ENCODE measurements at regions not wholly inside any gene's neighbourhood (a gene's known extent, or its start where the extent isn't known, plus 50 kb on each side); places are given as distances from the start of the nearest gene placed in this dataset.

DNA sequence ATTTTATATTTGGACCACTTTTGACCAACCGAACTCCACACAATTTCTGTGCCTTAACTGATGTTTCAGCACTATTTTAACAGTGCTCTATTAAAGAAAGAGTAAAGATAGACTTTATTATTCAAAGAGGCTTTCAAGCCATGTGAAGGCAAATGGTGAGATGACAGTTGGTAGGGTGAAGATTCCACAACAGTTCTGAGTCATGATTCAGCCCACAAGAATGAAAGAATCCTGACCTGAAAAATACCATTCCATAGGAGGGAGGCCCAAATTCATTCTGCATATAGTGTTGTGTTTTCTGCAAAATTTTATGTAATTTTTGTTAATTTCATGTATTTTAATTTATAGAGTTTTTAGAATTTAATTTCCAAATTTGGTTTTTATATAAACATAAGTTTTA lies 135.6 kb upstream of the STAC start:
- DNase-seq (ENCODE audit: low read depth), result no peak
- no peak overlapping the region for H3K4me3 ChIP-seq (ENCODE audit: low read depth, low read length)
- TF ChIP-seq MYC (IDR thresholded peaks at IDR 0.05; ENCODE audit: low read depth, low read length) (no peak), MAX (IDR thresholded peaks at IDR 0.05; ENCODE audit: low read depth, low read length) (no peak), POLR2A (IDR thresholded peaks at IDR 0.05; ENCODE audit: extremely low read depth, insufficient read length) (no peak)
- TF ChIP-seq, protein P1, sequence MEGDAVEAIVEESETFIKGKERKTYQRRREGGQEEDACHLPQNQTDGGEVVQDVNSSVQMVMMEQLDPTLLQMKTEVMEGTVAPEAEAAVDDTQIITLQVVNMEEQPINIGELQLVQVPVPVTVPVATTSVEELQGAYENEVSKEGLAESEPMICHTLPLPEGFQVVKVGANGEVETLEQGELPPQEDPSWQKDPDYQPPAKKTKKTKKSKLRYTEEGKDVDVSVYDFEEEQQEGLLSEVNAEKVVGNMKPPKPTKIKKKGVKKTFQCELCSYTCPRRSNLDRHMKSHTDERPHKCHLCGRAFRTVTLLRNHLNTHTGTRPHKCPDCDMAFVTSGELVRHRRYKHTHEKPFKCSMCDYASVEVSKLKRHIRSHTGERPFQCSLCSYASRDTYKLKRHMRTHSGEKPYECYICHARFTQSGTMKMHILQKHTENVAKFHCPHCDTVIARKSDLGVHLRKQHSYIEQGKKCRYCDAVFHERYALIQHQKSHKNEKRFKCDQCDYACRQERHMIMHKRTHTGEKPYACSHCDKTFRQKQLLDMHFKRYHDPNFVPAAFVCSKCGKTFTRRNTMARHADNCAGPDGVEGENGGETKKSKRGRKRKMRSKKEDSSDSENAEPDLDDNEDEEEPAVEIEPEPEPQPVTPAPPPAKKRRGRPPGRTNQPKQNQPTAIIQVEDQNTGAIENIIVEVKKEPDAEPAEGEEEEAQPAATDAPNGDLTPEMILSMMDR (IDR thresholded peaks at IDR 0.05; ENCODE audit: low read depth, low read length), result no peak

GRCh38 chr3:36248374-36248773 lies 131.9 kb upstream of the STAC start:
- no peak overlapping the region for H3K4me3 ChIP-seq (ENCODE audit: low read depth, low read length)
- TF ChIP-seq, protein P1 (IDR thresholded peaks at IDR 0.05; ENCODE audit: low read depth, low read length), result no peak
- no peak for TF ChIP-seq POLR2A (IDR thresholded peaks at IDR 0.05; ENCODE audit: extremely low read depth, insufficient read length)
- no peak for TF ChIP-seq MAX (IDR thresholded peaks at IDR 0.05; ENCODE audit: low read depth, low read length)
- TF ChIP-seq MYC (IDR thresholded peaks at IDR 0.05; ENCODE audit: low read depth, low read length), result no peak
- DNase-seq (ENCODE audit: low read depth), result no peak

GRCh38 chr3:36250191-36250590 lies 130.1 kb upstream of the STAC start:
- TF ChIP-seq MYC (IDR thresholded peaks at IDR 0.05; ENCODE audit: low read depth, low read length) (no peak), MAX (IDR thresholded peaks at IDR 0.05; ENCODE audit: low read depth, low read length) (no peak), POLR2A (IDR thresholded peaks at IDR 0.05; ENCODE audit: extremely low read depth, insufficient read length) (no peak)
- TF ChIP-seq, protein P1 (IDR thresholded peaks at IDR 0.05; ENCODE audit: low read depth, low read length), result no peak
- no peak for DNase-seq (ENCODE audit: low read depth)

DNA sequence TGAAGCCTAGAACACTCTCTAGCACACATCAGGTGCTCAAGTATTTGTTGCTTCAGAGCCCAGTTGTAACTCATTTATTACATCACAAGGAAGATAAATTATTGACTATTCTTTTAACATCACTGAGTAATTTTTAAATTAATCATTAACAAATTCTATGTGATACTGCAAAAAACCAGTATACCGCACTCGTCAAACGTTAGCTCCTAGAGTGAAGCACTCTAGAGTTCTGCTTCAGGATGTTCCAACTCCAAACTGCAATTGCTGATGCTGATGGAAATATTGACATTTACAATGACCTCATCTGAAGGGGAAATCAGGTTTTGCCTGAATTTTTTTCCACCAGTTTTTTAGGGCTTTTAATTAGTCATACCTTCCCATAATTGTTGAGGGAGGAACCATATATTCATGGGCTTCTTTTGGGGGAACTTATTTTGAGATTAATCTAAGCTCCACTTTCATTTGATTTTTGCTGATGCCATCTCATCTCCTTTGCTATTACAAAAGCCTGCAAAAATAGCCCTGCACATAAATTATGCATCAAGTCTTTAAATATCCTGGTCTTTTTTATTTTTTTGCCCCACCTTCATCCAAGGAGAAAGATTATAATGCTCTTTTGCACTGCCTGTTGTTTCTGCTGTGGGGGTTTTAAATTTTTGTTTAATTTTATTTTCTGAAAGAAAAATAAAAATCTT lies 123.0 kb upstream of the STAC start:
- no peak for TF ChIP-seq POLR2A (IDR thresholded peaks at IDR 0.05; ENCODE audit: extremely low read depth, insufficient read length)
- TF ChIP-seq, protein P1 (IDR thresholded peaks at IDR 0.05; ENCODE audit: low read depth, low read length), result no peak
- TF ChIP-seq MAX (IDR thresholded peaks at IDR 0.05; ENCODE audit: low read depth, low read length), result no peak
- no peak for TF ChIP-seq MYC (IDR thresholded peaks at IDR 0.05; ENCODE audit: low read depth, low read length)
- no peak overlapping the region for H3K4me3 ChIP-seq (ENCODE audit: low read depth, low read length)
- no peak for DNase-seq (ENCODE audit: low read depth)

More at GRCh38 chr3:36250191-36250590, 130.1 kb upstream of the STAC start:
- H3K4me3 ChIP-seq (ENCODE audit: low read depth, low read length), result no peak overlapping the region

- no peak for DNase-seq (ENCODE audit: low read depth)
Measured at GRCh38 chr3:36258421-36258820, 121.9 kb upstream of the STAC start.

More at GRCh38 chr3:36258421-36258820, 121.9 kb upstream of the STAC start:
- no peak overlapping the region for H3K4me3 ChIP-seq (ENCODE audit: low read depth, low read length)
- no peak for TF ChIP-seq POLR2A (IDR thresholded peaks at IDR 0.05; ENCODE audit: extremely low read depth, insufficient read length)
- TF ChIP-seq, protein P1 (IDR thresholded peaks at IDR 0.05; ENCODE audit: low read depth, low read length), result no peak
- no peak for TF ChIP-seq MAX (IDR thresholded peaks at IDR 0.05; ENCODE audit: low read depth, low read length)
- TF ChIP-seq MYC (IDR thresholded peaks at IDR 0.05; ENCODE audit: low read depth, low read length), result no peak
